SU-DHL-6 (cell line): ENCODE measurements at regions not wholly inside any gene's neighbourhood (a gene's known extent, or its start where the extent isn't known, plus 50 kb on each side); places are given as distances from the start of the nearest gene placed in this dataset.

ENCODE experiments used
- EZH2phosphoT487 ChIP-seq: fragments of 200-600 bp; sonication (generic), shearing (Covaris generic); conservative IDR thresholded peaks from 2 replicates; pipeline ENCODE4 v1.6.1; 2018; ENCODE audit warnings: mild to moderate bottlenecking, antibody characterized with exemption, low read length, moderate library complexity, mixed read lengths
- TF ChIP-seq, protein P1 (sequence below): fragments of 200-600 bp; sonication (generic); IDR thresholded peaks from one replicate; pipeline ENCODE4 v1.5.1; 2017; ENCODE audit warnings: antibody characterized with exemption, mild to moderate bottlenecking, low read length, moderate library complexity; ENCODE audit not compliant: insufficient read depth, poor library complexity, severe bottlenecking

- TF ChIP-seq, protein P1, sequence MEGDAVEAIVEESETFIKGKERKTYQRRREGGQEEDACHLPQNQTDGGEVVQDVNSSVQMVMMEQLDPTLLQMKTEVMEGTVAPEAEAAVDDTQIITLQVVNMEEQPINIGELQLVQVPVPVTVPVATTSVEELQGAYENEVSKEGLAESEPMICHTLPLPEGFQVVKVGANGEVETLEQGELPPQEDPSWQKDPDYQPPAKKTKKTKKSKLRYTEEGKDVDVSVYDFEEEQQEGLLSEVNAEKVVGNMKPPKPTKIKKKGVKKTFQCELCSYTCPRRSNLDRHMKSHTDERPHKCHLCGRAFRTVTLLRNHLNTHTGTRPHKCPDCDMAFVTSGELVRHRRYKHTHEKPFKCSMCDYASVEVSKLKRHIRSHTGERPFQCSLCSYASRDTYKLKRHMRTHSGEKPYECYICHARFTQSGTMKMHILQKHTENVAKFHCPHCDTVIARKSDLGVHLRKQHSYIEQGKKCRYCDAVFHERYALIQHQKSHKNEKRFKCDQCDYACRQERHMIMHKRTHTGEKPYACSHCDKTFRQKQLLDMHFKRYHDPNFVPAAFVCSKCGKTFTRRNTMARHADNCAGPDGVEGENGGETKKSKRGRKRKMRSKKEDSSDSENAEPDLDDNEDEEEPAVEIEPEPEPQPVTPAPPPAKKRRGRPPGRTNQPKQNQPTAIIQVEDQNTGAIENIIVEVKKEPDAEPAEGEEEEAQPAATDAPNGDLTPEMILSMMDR = no peak
- TF ChIP-seq EZH2phosphoT487 = no peak
Observed at GRCh38 chrX:20445109-20445508, 178.4 kb upstream of the RPS6KA3 start.
